Right atrium auricular region (tissue), 2 donors: ENCODE measurements at regions not wholly inside any gene's neighbourhood (a gene's known extent, or its start where the extent isn't known, plus 50 kb on each side); places are given as distances from the start of the nearest gene placed in this dataset.
"Not testable (repeated sequence)": the region's sequence is repeated elsewhere in the genome, so short reads cannot be mapped to it uniquely, and the experiment has no call there.

ENCODE experiments used
- DNase-seq: peaks from one replicate; pipeline ENCODE4 v3.0.0-alpha.2; 2019; ENCODE audit warnings: low spot score
- H3K27ac ChIP-seq, 2 donors: fragments of 200-600 bp; sonication (generic); 1 replicate in 1 of 2; 2 replicates in 1 of 2; pipeline ENCODE4 v1.5.1; 2016 to 2019
- H3K27me3 ChIP-seq, 2 donors: fragments of 200-600 bp; sonication (generic); one replicate each; pipeline versions ENCODE4 v1.5.1 to v1.6.0; 2017 to 2019
- H3K36me3 ChIP-seq: fragments of 200-600 bp; sonication (generic); one replicate; pipeline ENCODE4 v1.5.1; 2016
- H3K4me1 ChIP-seq, 2 donors: fragments of 200-600 bp; sonication (generic); one replicate each; pipeline versions ENCODE4 v1.5.1 to v1.6.0; 2017 to 2019
- H3K4me3 ChIP-seq, 2 donors: fragments of 200-600 bp; sonication (generic); 1 replicate in 1 of 2; 2 replicates in 1 of 2; pipeline ENCODE4 v1.5.1; 2017 to 2019; ENCODE audit warnings: mild to moderate bottlenecking in 1 of 2, moderate library complexity in 1 of 2
- H3K9me3 ChIP-seq, 2 donors: fragments of 200-600 bp; sonication (generic); one replicate each; pipeline ENCODE4 v1.5.1; 2019
- CTCF ChIP-seq, 2 donors: fragments of 200-600 bp; sonication (generic); IDR thresholded peaks; one replicate each; pipeline ENCODE4 v1.5.1; 2019; ENCODE audit warnings: antibody characterized with exemption in 2 of 2

DNA sequence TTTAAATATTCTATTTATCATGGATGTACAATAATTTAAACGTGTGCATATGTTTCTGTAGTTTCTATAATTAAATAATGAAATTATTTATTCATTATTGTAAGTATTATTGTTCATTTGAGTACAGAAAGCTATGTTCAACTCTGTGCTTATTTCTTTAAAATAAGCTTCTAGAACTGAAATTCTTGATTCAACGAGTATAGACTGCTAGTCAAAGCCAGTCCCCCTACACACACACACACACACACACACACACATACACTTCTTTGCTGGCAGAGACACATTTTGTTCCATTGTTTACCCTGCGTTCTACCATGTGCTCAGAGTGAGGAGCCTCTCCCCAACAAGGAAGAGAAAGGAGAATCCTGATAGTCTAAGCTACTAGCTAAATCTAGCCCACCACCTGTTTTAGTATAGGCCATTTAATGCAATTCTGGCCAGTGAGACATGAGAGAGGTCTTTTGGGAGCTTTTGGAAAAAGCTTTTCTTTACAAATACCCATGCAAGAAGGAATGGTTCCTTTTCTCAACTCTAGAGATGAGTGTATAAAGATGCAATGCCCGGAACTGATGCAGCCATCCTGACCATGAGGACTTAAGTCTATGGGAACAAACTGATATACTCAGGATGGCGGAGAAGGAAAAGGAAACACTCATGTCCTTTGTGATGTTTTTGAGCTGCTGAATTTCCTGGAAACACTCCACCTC lies 161.4 kb downstream of the NDUFA12 start:
- Histone ChIP-seq H3K27me3 (no peaks in the 10 kb centered on the region), H3K9me3 (no peaks in the 10 kb centered on the region), H3K4me3 (no peak overlapping the region), H3K4me1 (no peaks in the 10 kb centered on the region), H3K27ac (no peak overlapping the region), H3K36me3 (no peaks in the 10 kb centered on the region)
- no peak for TF ChIP-seq CTCF (IDR thresholded peaks at IDR 0.05)
- DNase-seq = no peak

DNA sequence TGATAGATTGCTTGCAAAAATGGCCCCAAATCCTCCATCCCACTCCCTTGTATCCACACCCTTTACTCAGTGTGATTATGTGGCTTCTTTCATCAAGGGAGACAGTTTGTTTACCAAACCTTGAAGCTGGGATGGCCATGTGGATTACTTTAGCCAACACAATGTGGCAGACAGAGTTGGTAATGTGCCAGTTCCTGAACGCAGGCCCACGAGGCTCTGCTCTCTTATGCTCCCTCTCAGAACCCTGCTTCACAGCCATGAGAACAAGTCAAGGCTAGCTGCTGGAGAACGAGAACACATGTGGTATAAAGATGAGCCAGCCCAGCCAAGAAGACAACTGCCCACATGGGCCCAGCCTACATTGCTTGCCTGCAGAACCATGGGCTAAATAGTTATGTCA lies 162.3 kb downstream of the NDUFA12 start:
- H3K9me3 ChIP-seq = no peaks in the 10 kb centered on the region
- DNase-seq = no peak
- H3K4me1 ChIP-seq = no peaks in the 10 kb centered on the region
- H3K4me3 ChIP-seq = no peak overlapping the region
- no peak overlapping the region for H3K27ac ChIP-seq
- TF ChIP-seq CTCF (IDR thresholded peaks at IDR 0.05) = no peak
- no peaks in the 10 kb centered on the region for H3K36me3 ChIP-seq
- H3K27me3 ChIP-seq = no peaks in the 10 kb centered on the region

GRCh38 chr12:94839347-94839746 lies 164.2 kb downstream of the NDUFA12 start:
- no peak for TF ChIP-seq CTCF (IDR thresholded peaks at IDR 0.05)
- no peaks in the 10 kb centered on the region for H3K4me1 ChIP-seq
- DNase-seq = no peak

GRCh38 chr12:94836952-94837670 lies 166.4 kb downstream of the NDUFA12 start:
- not testable (repeated sequence) for H3K36me3 ChIP-seq, DNase-seq, H3K9me3 ChIP-seq, H3K4me3 ChIP-seq, H3K27ac ChIP-seq, H3K27me3 ChIP-seq, H3K4me1 ChIP-seq

More at GRCh38 chr12:94839347-94839746, 164.2 kb downstream of the NDUFA12 start:
- no peak overlapping the region for H3K27ac ChIP-seq
- no peaks in the 10 kb centered on the region for H3K36me3 ChIP-seq
- H3K9me3 ChIP-seq = no peaks in the 10 kb centered on the region
- no peaks in the 10 kb centered on the region for H3K27me3 ChIP-seq
- H3K4me3 ChIP-seq = no peak overlapping the region

- H3K4me1 ChIP-seq = peaks cover 0 to 4% of the 10 kb centered on the region in 2 donors
- H3K9me3 ChIP-seq = no peaks in the 10 kb centered on the region
- H3K27ac ChIP-seq = no peak overlapping the region
- no peaks in the 10 kb centered on the region for H3K36me3 ChIP-seq
- H3K27me3 ChIP-seq = no peaks in the 10 kb centered on the region
- no peak for TF ChIP-seq CTCF (IDR thresholded peaks at IDR 0.05)
- DNase-seq = no peak
- no peak overlapping the region for H3K4me3 ChIP-seq
Measured at GRCh38 chr12:94834036-94834625, 169.4 kb downstream of the NDUFA12 start.
